ENCODE measurements at regions not wholly inside any gene's neighbourhood (a gene's known extent, or its start where the extent isn't known, plus 50 kb on each side); places are given as distances from the start of the nearest gene placed in this dataset.

DNA sequence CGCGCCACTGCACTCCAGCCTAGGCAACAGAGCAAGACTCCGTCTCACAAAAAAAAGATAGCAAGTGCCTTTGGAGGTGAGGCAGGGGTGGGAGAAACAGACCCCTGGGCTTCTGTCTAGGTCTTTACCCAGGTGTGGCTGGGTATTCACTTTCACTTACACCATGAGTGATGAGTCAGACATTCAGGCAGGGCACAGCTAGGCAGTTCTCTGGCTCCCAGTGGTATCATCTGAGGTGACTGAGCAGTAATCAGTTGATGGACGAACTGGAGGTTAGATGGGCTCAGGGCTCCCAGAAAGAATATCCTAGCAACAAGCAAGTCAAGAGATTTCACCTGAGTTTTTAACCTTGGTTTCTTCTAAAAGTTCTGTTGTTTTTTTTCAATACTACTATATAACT is 107.0 kb upstream of the RAB6C start:
- DNase-seq: no peak
- Histone ChIP-seq H3F3A (replicated peaks; ENCODE audit: insufficient read depth) (no peaks in the 10 kb centered on the region), H3K9me3 (no peaks in the 10 kb centered on the region), H3K79me2 (ENCODE audit: insufficient read depth) (no peaks in the 10 kb centered on the region), H3K9ac (no peak overlapping the region), H3K36me3 (replicated peaks in 1 of 2; ENCODE audit: control insufficient read depth in 1 of 2, insufficient read depth in 2 of 2, low read length in 1 of 2) (no peaks in the 10 kb centered on the region), H3K4me2 (no peak overlapping the region), H2AFZ (ENCODE audit: low read depth) (no peak overlapping the region), H3K27me3 (ENCODE audit: insufficient read depth) (no peaks in the 10 kb centered on the region), H4K20me1 (ENCODE audit: insufficient read depth) (no peaks in the 10 kb centered on the region), H3K27ac (ENCODE audit: low read depth in 2 of 2, low read length in 1 of 2) (no peak overlapping the region), H3K9me2 (no peaks in the 10 kb centered on the region), H3K4me1 (ENCODE audit: control insufficient read depth in 1 of 2, insufficient read depth in 2 of 2, low read depth in 1 of 2, low read length in 1 of 2) (peaks cover 0 to 7% of the 10 kb centered on the region in 2 experiments; a peak in 1 of 4 replicates), H3K4me3 (ENCODE audit: low read depth in 2 of 2, low read length in 1 of 2) (no peak overlapping the region)
- CTCF ChIA-PET: no interaction called here
- TF ChIP-seq ELF1 (IDR thresholded peaks at IDR 0.05) (no peak), EZH2phosphoT487 (IDR thresholded peaks at IDR 0.05; ENCODE audit: borderline replicate concordance, low read depth) (no peak), SIN3A (IDR thresholded peaks at IDR 0.05; ENCODE audit: borderline replicate concordance, low read depth, low read length) (no peak), NFIC (IDR thresholded peaks at IDR 0.05; ENCODE audit: borderline replicate concordance) (no peak), TEAD4 (IDR thresholded peaks at IDR 0.05; ENCODE audit: borderline replicate concordance, insufficient read depth) (no peak), RFX5 (IDR thresholded peaks at IDR 0.05; ENCODE audit: low read length) (no peak)
- TF ChIP-seq, protein P1, sequence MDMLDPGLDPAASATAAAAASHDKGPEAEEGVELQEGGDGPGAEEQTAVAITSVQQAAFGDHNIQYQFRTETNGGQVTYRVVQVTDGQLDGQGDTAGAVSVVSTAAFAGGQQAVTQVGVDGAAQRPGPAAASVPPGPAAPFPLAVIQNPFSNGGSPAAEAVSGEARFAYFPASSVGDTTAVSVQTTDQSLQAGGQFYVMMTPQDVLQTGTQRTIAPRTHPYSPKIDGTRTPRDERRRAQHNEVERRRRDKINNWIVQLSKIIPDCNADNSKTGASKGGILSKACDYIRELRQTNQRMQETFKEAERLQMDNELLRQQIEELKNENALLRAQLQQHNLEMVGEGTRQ (IDR thresholded peaks at IDR 0.05; ENCODE audit: borderline replicate concordance, low read depth, low read length): no peak
- TF ChIP-seq, protein P2, sequence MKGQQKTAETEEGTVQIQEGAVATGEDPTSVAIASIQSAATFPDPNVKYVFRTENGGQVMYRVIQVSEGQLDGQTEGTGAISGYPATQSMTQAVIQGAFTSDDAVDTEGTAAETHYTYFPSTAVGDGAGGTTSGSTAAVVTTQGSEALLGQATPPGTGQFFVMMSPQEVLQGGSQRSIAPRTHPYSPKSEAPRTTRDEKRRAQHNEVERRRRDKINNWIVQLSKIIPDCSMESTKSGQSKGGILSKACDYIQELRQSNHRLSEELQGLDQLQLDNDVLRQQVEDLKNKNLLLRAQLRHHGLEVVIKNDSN (IDR thresholded peaks at IDR 0.05; ENCODE audit: borderline replicate concordance, low read depth): no peak
- WGBS (ENCODE audit: low lambda C conversion rate): 74% methylated on average over 4 of the region's 4 CpGs
- POLR2A ChIA-PET: no interaction called here

DNA sequence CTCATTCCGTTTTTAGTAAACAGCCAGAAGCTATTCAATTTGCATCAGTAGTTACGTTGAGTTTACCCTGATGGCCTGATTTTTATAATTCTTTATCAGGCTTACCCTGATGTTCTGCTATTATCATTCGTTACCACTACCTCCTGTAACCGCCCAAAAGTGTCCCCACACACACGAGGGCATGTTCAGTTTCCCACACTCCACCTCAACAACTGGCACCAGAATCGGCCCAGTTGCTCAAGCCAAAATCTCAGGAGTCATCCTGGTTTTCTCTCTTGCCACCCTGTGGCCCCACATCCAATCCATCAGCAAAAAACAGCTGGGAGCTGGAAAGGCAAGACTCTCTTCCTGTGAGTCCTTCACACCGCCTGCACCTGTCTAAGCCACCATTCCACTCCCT is 102.9 kb upstream of the RAB6C start:
- H3K9me2 ChIP-seq: no peaks in the 10 kb centered on the region
- H4K20me1 ChIP-seq (ENCODE audit: insufficient read depth): no peaks in the 10 kb centered on the region
- no peaks in the 10 kb centered on the region for H3F3A ChIP-seq (replicated peaks; ENCODE audit: insufficient read depth)
- no peak overlapping the region for H3K9ac ChIP-seq
- no peaks in the 10 kb centered on the region for H3K9me3 ChIP-seq
- no peaks in the 10 kb centered on the region for H3K27me3 ChIP-seq (ENCODE audit: insufficient read depth)
- peaks cover 0 to 13% of the 10 kb centered on the region in 2 experiments; a peak in 1 of 4 replicates for H3K4me1 ChIP-seq (ENCODE audit: control insufficient read depth in 1 of 2, insufficient read depth in 2 of 2, low read depth in 1 of 2, low read length in 1 of 2)
- peak overlapping the region in 1 of 2 experiments; percentile 86; a peak in 1 of 4 replicates for H3K27ac ChIP-seq (ENCODE audit: low read depth in 2 of 2, low read length in 1 of 2)
- POLR2A ChIA-PET: interaction anchor here (0.5 to 1.5 kb wide), 2 partner anchors 384 to 445 kb away, joined by 3 to 4 read pairs; no protein-coding TSS in a partner anchor
- WGBS (ENCODE audit: low lambda C conversion rate): 56% methylated on average over 7 of the region's 7 CpGs
- TF ChIP-seq SIN3A (IDR thresholded peaks at IDR 0.05; ENCODE audit: borderline replicate concordance, low read depth, low read length) (no peak), NRF1 (IDR thresholded peaks at IDR 0.05; ENCODE audit: low read depth, low read length) (no peak), YY1 (IDR thresholded peaks at IDR 0.05; ENCODE audit: low read depth) (no peak), MEF2A (IDR thresholded peaks at IDR 0.05; ENCODE audit: borderline replicate concordance, low read depth) (no peak), MXI1 (IDR thresholded peaks at IDR 0.05; ENCODE audit: low read depth, low read length) (no peak), TEAD4 (IDR thresholded peaks at IDR 0.05; ENCODE audit: borderline replicate concordance, insufficient read depth) (no peak), TCF12 (IDR thresholded peaks at IDR 0.05) (no peak), RXRA (IDR thresholded peaks at IDR 0.05; ENCODE audit: borderline replicate concordance, low read depth) (no peak), FOXJ3 (CRISPR knock-in tag; IDR thresholded peaks at IDR 0.05) (no peak), EP300 (IDR thresholded peaks at IDR 0.05; ENCODE audit: borderline replicate concordance in 1 of 2, low read depth in 1 of 2, low read length in 1 of 2) (no peak), GATA2 (CRISPR knock-in tag; IDR thresholded peaks at IDR 0.05) (no peak), CHD2 (IDR thresholded peaks at IDR 0.05; ENCODE audit: low read length, partially characterized antibody) (no peak)
- TF ChIP-seq, protein P3, sequence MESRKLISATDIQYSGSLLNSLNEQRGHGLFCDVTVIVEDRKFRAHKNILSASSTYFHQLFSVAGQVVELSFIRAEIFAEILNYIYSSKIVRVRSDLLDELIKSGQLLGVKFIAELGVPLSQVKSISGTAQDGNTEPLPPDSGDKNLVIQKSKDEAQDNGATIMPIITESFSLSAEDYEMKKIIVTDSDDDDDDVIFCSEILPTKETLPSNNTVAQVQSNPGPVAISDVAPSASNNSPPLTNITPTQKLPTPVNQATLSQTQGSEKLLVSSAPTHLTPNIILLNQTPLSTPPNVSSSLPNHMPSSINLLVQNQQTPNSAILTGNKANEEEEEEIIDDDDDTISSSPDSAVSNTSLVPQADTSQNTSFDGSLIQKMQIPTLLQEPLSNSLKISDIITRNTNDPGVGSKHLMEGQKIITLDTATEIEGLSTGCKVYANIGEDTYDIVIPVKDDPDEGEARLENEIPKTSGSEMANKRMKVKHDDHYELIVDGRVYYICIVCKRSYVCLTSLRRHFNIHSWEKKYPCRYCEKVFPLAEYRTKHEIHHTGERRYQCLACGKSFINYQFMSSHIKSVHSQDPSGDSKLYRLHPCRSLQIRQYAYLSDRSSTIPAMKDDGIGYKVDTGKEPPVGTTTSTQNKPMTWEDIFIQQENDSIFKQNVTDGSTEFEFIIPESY (IDR thresholded peaks at IDR 0.05; ENCODE audit: borderline replicate concordance, low read depth): no peak
- TF ChIP-seq, protein P4, sequence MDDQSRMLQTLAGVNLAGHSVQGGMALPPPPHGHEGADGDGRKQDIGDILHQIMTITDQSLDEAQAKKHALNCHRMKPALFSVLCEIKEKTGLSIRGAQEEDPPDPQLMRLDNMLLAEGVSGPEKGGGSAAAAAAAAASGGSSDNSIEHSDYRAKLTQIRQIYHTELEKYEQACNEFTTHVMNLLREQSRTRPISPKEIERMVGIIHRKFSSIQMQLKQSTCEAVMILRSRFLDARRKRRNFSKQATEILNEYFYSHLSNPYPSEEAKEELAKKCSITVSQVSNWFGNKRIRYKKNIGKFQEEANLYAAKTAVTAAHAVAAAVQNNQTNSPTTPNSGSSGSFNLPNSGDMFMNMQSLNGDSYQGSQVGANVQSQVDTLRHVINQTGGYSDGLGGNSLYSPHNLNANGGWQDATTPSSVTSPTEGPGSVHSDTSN (IDR thresholded peaks at IDR 0.05): no peak
- TF ChIP-seq, protein P5, sequence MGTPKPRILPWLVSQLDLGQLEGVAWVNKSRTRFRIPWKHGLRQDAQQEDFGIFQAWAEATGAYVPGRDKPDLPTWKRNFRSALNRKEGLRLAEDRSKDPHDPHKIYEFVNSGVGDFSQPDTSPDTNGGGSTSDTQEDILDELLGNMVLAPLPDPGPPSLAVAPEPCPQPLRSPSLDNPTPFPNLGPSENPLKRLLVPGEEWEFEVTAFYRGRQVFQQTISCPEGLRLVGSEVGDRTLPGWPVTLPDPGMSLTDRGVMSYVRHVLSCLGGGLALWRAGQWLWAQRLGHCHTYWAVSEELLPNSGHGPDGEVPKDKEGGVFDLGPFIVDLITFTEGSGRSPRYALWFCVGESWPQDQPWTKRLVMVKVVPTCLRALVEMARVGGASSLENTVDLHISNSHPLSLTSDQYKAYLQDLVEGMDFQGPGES (IDR thresholded peaks at IDR 0.05; ENCODE audit: low read depth, low read length): no peak
- no peaks in the 10 kb centered on the region for H3K79me2 ChIP-seq (ENCODE audit: insufficient read depth)
- no peaks in the 10 kb centered on the region for H3K36me3 ChIP-seq (replicated peaks in 1 of 2; ENCODE audit: control insufficient read depth in 1 of 2, insufficient read depth in 2 of 2, low read length in 1 of 2)
- peak overlapping the region; percentile 72 to 80 for H3K4me3 ChIP-seq (ENCODE audit: low read depth in 2 of 2, low read length in 1 of 2)
- CTCF ChIA-PET: interaction anchor here (1.0 to 1.3 kb wide), 4 partner anchors 15 to 29 kb away, joined by 3 to 4 read pairs (median 3); no protein-coding TSS in a partner anchor
- peak overlapping the region; percentile 93 for H2AFZ ChIP-seq (ENCODE audit: low read depth)
- H3K4me2 ChIP-seq: peak overlapping the region; percentile 93
- no peak for DNase-seq

Data from SK-N-SH (cell line).